K562 (cell line): ENCODE measurements at regions not wholly inside any gene's neighbourhood (a gene's known extent, or its start where the extent isn't known, plus 50 kb on each side); places are given as distances from the start of the nearest gene placed in this dataset.

ENCODE experiments used
- ATAC-seq: fragments of 200-7000 bp; cut with Tn5 transposase; 3 replicates; pipeline ENCODE4 v1.9.1; 2020; ENCODE audit warnings: moderate library complexity
- BruUV-seq: library from RNA; stranded (reverse); fragments of 400-500 nt; replicated peaks from 2 replicates; lab custom pipeline; 2021; lab: Mats Ljungman, UMichigan
- CTCF ChIA-PET: fragments of 300-600 bp; formaldehyde crosslinking; extraction: SDS; loops from one replicate; lab custom pipeline; 2021; ENCODE audit warnings: low intra/inter-chr PET ratio; lab: Yijun Ruan, JAX
- POLR2A ChIA-PET: fragments of 300-600, 350-650 bp; sonication (Branson Sonifier 250); formaldehyde crosslinking; extraction: SDS; loops from one replicate; lab custom pipeline; 2021; ENCODE audit warnings: antibody characterized with exemption, inconsistent platforms; lab: Yijun Ruan, JAX
- DNase-seq, 4 experiments: peaks; one replicate each; pipeline versions ENCODE4 v3.0.0 to v3.0.0-alpha.2; 2011 to 2018; ENCODE audit warnings: low spot score in 3 of 4, mixed read lengths in 3 of 4; ENCODE audit errors: extremely low read depth in 1 of 4
- FAIRE-seq: peaks from 2 replicates; lab custom pipeline; 2011; peaks lifted over from hg19 to GRCh38; lab: Jason Lieb, UNC
- H2AFZ ChIP-seq: 2 replicates; pipeline ENCODE4 v1.6.0; 2011; ENCODE audit warnings: low read depth, low read length, control low read depth, inconsistent platforms
- H3K27ac ChIP-seq: fragments of 200-600 bp; 3 replicates; pipeline ENCODE4 v1.8.0; 2011; ENCODE audit warnings: low read depth, mild to moderate bottlenecking, control low read depth, inconsistent platforms, low read length, moderate library complexity, mixed read lengths; ENCODE audit errors: extremely low read depth
- H3K27me3 ChIP-seq, 2 experiments: fragments of 300-600 bp in 1 of 2; 2 replicates in 1 of 2; 3 replicates in 1 of 2; pipeline versions ENCODE4 v1.6.0 to v1.8.0; 2011; ENCODE audit warnings: inconsistent platforms in 2 of 2, low read length in 2 of 2, mild to moderate bottlenecking in 1 of 2, mixed read lengths in 1 of 2, moderate library complexity in 1 of 2; ENCODE audit not compliant: control insufficient read depth in 2 of 2, insufficient read depth in 2 of 2
- H3K36me3 ChIP-seq: fragments of 300-600 bp; 3 replicates; pipeline ENCODE4 v1.8.0; 2011; ENCODE audit warnings: mild to moderate bottlenecking, low read length, inconsistent platforms; ENCODE audit not compliant: control insufficient read depth, insufficient read depth
- H3K4me1 ChIP-seq, 2 experiments: fragments of 200-600 bp in 1 of 2; replicated peaks in 1 of 2; 2 replicates in 1 of 2; 3 replicates in 1 of 2; pipeline versions ENCODE4 v1.5.1 to v1.8.0; 2011; ENCODE audit warnings: inconsistent platforms in 2 of 2, low read length in 2 of 2, mild to moderate bottlenecking in 1 of 2, mixed read lengths in 1 of 2, moderate library complexity in 1 of 2; ENCODE audit not compliant: control insufficient read depth in 2 of 2, insufficient read depth in 2 of 2
- H3K4me2 ChIP-seq: 2 replicates; pipeline ENCODE4 v1.6.1; 2011; ENCODE audit warnings: low read length, control low read depth, inconsistent platforms, mixed read lengths; ENCODE audit not compliant: insufficient read depth
- H3K4me3 ChIP-seq: fragments of 200-600 bp; sonication (generic), shearing (Covaris generic); 2 replicates; pipeline ENCODE4 v1.5.1; 2016; ENCODE audit warnings: control low read depth, inconsistent platforms
- H3K79me2 ChIP-seq: fragments of 200-600 bp; 3 replicates; pipeline ENCODE4 v1.8.0; 2011; ENCODE audit warnings: low read length, inconsistent platforms; ENCODE audit not compliant: control insufficient read depth, insufficient read depth
- H3K9ac ChIP-seq, 2 experiments: 2 replicates each; pipeline versions ENCODE4 v1.6.0 to v1.6.1; 2011; ENCODE audit warnings: low read depth in 2 of 2, low read length in 2 of 2, control low read depth in 1 of 2, inconsistent platforms in 1 of 2, mild to moderate bottlenecking in 1 of 2, mixed read lengths in 1 of 2; ENCODE audit not compliant: insufficient read depth in 1 of 2
- H3K9me1 ChIP-seq: one replicate; pipeline ENCODE4 v1.6.0; 2011; ENCODE audit warnings: inconsistent platforms, mild to moderate bottlenecking, low read length, moderate library complexity; ENCODE audit not compliant: control insufficient read depth, insufficient read depth
- H3K9me3 ChIP-seq: replicated peaks from 2 replicates; pipeline ENCODE4 v1.5.1; 2011; ENCODE audit warnings: low read depth, low read length, inconsistent platforms; ENCODE audit not compliant: control insufficient read depth, insufficient read depth
- H4K20me1 ChIP-seq: replicated peaks from 2 replicates; pipeline ENCODE4 v1.6.1; 2011; ENCODE audit warnings: low read length, inconsistent platforms, mixed read lengths; ENCODE audit not compliant: control insufficient read depth, insufficient read depth
- E2F6 ChIP-seq, 2 experiments: IDR thresholded peaks; 2 replicates each; pipeline ENCODE4 v1.6.1; 2011; ENCODE audit warnings: borderline replicate concordance in 1 of 2, control low read depth in 1 of 2, low read depth in 1 of 2, low read length in 1 of 2, mild to moderate bottlenecking in 1 of 2, mixed read lengths in 1 of 2, moderate library complexity in 1 of 2; ENCODE audit not compliant: insufficient read depth in 1 of 2, insufficient read length in 1 of 2, poor library complexity in 1 of 2, severe bottlenecking in 1 of 2; ENCODE audit errors: extremely low read depth in 1 of 2
- FOXJ3 ChIP-seq: sonication (generic); formaldehyde crosslinking; IDR thresholded peaks from 2 replicates; pipeline ENCODE4 v1.4.0; 2020; ENCODE audit warnings: mild to moderate bottlenecking, missing genetic modification reagents
- HLTF ChIP-seq: fragments of 450-650 bp; IDR thresholded peaks from 2 replicates; pipeline ENCODE4 v1.6.1; 2016
- JUNB ChIP-seq: fragments of 450-650 bp; formaldehyde crosslinking; conservative IDR thresholded peaks from 2 replicates; pipeline ENCODE4 v1.4.0; 2020; ENCODE audit warnings: mild to moderate bottlenecking
- JUND ChIP-seq, 2 experiments: IDR thresholded peaks; 2 replicates in 1 of 2; 3 replicates in 1 of 2; pipeline ENCODE4 v1.6.1; 2011; ENCODE audit warnings: borderline replicate concordance in 2 of 2, low read depth in 2 of 2, low read length in 2 of 2, improper control_type of control experiment in 1 of 2, missing biosample characterization in 1 of 2, missing genetic modification characterization in 1 of 2, missing genetic modification reagents in 1 of 2
- NCOR1 ChIP-seq: fragments of 450-650 bp; IDR thresholded peaks from 2 replicates; pipeline ENCODE4 v1.6.1; 2016; ENCODE audit warnings: mild to moderate bottlenecking, moderate library complexity
- XRCC4 ChIP-seq: IDR thresholded peaks from one replicate; pipeline ENCODE4 v1.6.1; 2011; ENCODE audit not compliant: insufficient read depth, insufficient read length; ENCODE audit errors: extremely low read depth
- ZBTB11 ChIP-seq, 3 experiments: fragments of 200-800 bp in 1 of 3; fragments of 250-450 bp in 1 of 3; fragments of 450-650 bp in 1 of 3; sonication (Bioruptor Pico) in 1 of 3; sonication (Bioruptor generic) in 1 of 3; formaldehyde crosslinking in 1 of 3; IDR thresholded peaks; 2 replicates each; pipeline versions ENCODE4 v1.6.1 to v1.8.0; 2016 to 2022; ENCODE audit warnings: mild to moderate bottlenecking in 2 of 3, missing genetic modification characterization in 2 of 3, missing compliant biosample characterization in 1 of 3, moderate library complexity in 1 of 3
- ZBTB49 ChIP-seq: sonication (generic); formaldehyde crosslinking; IDR thresholded peaks from 2 replicates; pipeline ENCODE4 v1.8.0; 2022; ENCODE audit warnings: missing genetic modification reagents, mild to moderate bottlenecking, borderline replicate concordance
- ZNF507 ChIP-seq: conservative IDR thresholded peaks from 2 replicates; pipeline ENCODE4 v1.6.1; 2017; ENCODE audit warnings: missing genetic modification characterization, missing compliant biosample characterization
- WGBS: fragments of 100-300 bp; shearing (Covaris generic); methylation state at CpG from one replicate; pipeline ENCODE4 v1.1.6; 2016; ENCODE audit warnings: low coverage, mixed read lengths; ENCODE audit not compliant: insufficient coverage; ENCODE audit errors: missing lambda C conversion rate; 5-methylcytosine and 5-hydroxymethylcytosine counted together
- in situ Hi-C: fragments of 300-500 bp; cut with MboI; formaldehyde crosslinking; loops from 4 replicates; pipeline ENCODE4 v1.15.0; 2018; ENCODE audit warnings: inconsistent platforms, mixed read lengths
- intact Hi-C: fragments of 100-400 bp; cut with micrococcal nuclease; formaldehyde crosslinking; loops from 2 replicates; pipeline ENCODE4 v1.14.2; 2022

GRCh38 chr10:124219062-124219461 lies 125.7 kb upstream of the CHST15 start:
- Histone ChIP-seq H3K9ac (no peak overlapping the region), H3K4me1 (no peaks in the 10 kb centered on the region; a peak in 1 of 5 replicates), H3K9me1 (no peaks in the 10 kb centered on the region), H4K20me1 (no peaks in the 10 kb centered on the region), H3K4me3 (no peak overlapping the region), H3K36me3 (no peaks in the 10 kb centered on the region), H3K27ac (no peak overlapping the region), H3K9me3 (no peaks in the 10 kb centered on the region), H3K4me2 (no peak overlapping the region), H3K27me3 (peaks cover 0 to 49% of the 10 kb centered on the region in 2 experiments; a peak in 3 of 5 replicates), H2AFZ (no peak overlapping the region), H3K79me2 (no peaks in the 10 kb centered on the region)
- ChIA-PET CTCF (no interaction called here), POLR2A (interaction anchor here (0.7 kb wide), 2 partner anchors 10 to 159 kb away, joined by 3 read pairs; no protein-coding TSS in a partner anchor)
- BruUV-seq = no TSS peak
- 0% methylated on average over 5 of the region's 12 CpGs for WGBS
- in situ Hi-C loops = no loop called here
- no peak for ATAC-seq
- intact Hi-C loops = no loop called here
- no peak for FAIRE-seq
- no peak for DNase-seq
- no peak for TF ChIP-seq FOXJ3 (CRISPR knock-in tag)
- no peak for TF ChIP-seq NCOR1
- TF ChIP-seq ZBTB49 (CRISPR knock-in tag) = no peak
- no peak for TF ChIP-seq JUND (IDR thresholded peaks at IDR 0.05; ENCODE audit: borderline replicate concordance, low read depth, low read length)
- TF ChIP-seq JUND (tag; IDR thresholded peaks at IDR 0.05; ENCODE audit: borderline replicate concordance, low read depth, low read length) = no peak
- TF ChIP-seq XRCC4 = no peak
- TF ChIP-seq HLTF = no peak
- no peak for TF ChIP-seq E2F6 (IDR thresholded peaks at IDR 0.05; ENCODE audit: borderline replicate concordance in 1 of 2, extremely low read depth in 1 of 2, insufficient read depth in 1 of 2, insufficient read length in 1 of 2, low read depth in 1 of 2, low read length in 1 of 2, poor library complexity in 1 of 2, severe bottlenecking in 1 of 2)
- no peak for TF ChIP-seq JUNB (CRISPR knock-in tag)
- TF ChIP-seq ZNF507 (tag) = no peak
- TF ChIP-seq ZBTB11 (CRISPR knock-in tag; IDR thresholded peaks at IDR 0.05) = no peak
